Uterus (tissue), 3 donors: ENCODE measurements at regions not wholly inside any gene's neighbourhood (a gene's known extent, or its start where the extent isn't known, plus 50 kb on each side); places are given as distances from the start of the nearest gene placed in this dataset.

Experiments
- DNase-seq, 2 donors: peaks; one replicate each; pipeline ENCODE4 v3.0.0-alpha.2; 2019 to 2020
- H3K27ac ChIP-seq, 2 donors: fragments of 200-600 bp; sonication (generic); 1 replicate in 1 of 2; 2 replicates in 1 of 2; pipeline ENCODE4 v1.5.1; 2016 to 2018
- H3K27me3 ChIP-seq, 2 donors: fragments of 200-600 bp; sonication (generic); one replicate each; pipeline ENCODE4 v1.5.1; 2018 to 2019; ENCODE audit warnings: control low read depth in 1 of 2
- H3K36me3 ChIP-seq, 2 donors: fragments of 200-600 bp; sonication (generic); one replicate each; pipeline ENCODE4 v1.5.1; 2019; ENCODE audit warnings: control low read depth in 1 of 2
- H3K4me1 ChIP-seq, 2 donors: fragments of 200-600 bp; sonication (generic); one replicate each; pipeline ENCODE4 v1.5.1; 2018 to 2019; ENCODE audit warnings: control low read depth in 1 of 2
- H3K4me3 ChIP-seq, 2 donors: fragments of 200-600 bp; sonication (generic); 1 replicate in 1 of 2; 2 replicates in 1 of 2; pipeline ENCODE4 v1.5.1; 2018 to 2019; ENCODE audit warnings: mild to moderate bottlenecking in 1 of 2
- H3K9me3 ChIP-seq, 2 donors: fragments of 200-600 bp; sonication (generic); one replicate each; pipeline ENCODE4 v1.5.1; 2019; ENCODE audit warnings: control low read depth in 1 of 2
- POLR2A ChIP-seq, 2 donors: fragments of 450-650 bp; IDR thresholded peaks; one replicate each; pipeline ENCODE4 v1.6.1; 2016; ENCODE audit warnings: antibody characterized with exemption in 2 of 2, mild to moderate bottlenecking in 1 of 2, moderate library complexity in 1 of 2
- intact Hi-C: fragments of 100-400 bp; cut with DNase I; formaldehyde crosslinking; loops from one replicate; pipeline ENCODE4 v1.15.1; 2023; ENCODE audit warnings: low total_unique reads
- TF ChIP-seq, protein P1 (sequence below), 4 experiments: fragments of 200-600 bp in 2 of 4; fragments of 450-650 bp in 2 of 4; sonication (generic) in 2 of 4; IDR thresholded peaks; one replicate each; pipeline ENCODE4 v1.5.1; 2016 to 2019; ENCODE audit warnings: antibody characterized with exemption in 4 of 4, mild to moderate bottlenecking in 2 of 4, moderate library complexity in 1 of 4
- donor health status: DM: yes; HTN: yes; CAD: no.

- intact Hi-C loops = no loop called here
- H3K4me3 ChIP-seq = no peak overlapping the region
- TF ChIP-seq, protein P1, sequence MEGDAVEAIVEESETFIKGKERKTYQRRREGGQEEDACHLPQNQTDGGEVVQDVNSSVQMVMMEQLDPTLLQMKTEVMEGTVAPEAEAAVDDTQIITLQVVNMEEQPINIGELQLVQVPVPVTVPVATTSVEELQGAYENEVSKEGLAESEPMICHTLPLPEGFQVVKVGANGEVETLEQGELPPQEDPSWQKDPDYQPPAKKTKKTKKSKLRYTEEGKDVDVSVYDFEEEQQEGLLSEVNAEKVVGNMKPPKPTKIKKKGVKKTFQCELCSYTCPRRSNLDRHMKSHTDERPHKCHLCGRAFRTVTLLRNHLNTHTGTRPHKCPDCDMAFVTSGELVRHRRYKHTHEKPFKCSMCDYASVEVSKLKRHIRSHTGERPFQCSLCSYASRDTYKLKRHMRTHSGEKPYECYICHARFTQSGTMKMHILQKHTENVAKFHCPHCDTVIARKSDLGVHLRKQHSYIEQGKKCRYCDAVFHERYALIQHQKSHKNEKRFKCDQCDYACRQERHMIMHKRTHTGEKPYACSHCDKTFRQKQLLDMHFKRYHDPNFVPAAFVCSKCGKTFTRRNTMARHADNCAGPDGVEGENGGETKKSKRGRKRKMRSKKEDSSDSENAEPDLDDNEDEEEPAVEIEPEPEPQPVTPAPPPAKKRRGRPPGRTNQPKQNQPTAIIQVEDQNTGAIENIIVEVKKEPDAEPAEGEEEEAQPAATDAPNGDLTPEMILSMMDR (IDR thresholded peaks at IDR 0.05) = no peak
- no peak for TF ChIP-seq POLR2A (IDR thresholded peaks at IDR 0.05)
- no peak overlapping the region for H3K27ac ChIP-seq
- no peaks in the 10 kb centered on the region for H3K36me3 ChIP-seq
- no peaks in the 10 kb centered on the region for H3K9me3 ChIP-seq
- no peaks in the 10 kb centered on the region for H3K27me3 ChIP-seq
- no peaks in the 10 kb centered on the region for H3K4me1 ChIP-seq
- DNase-seq = no peak
Measured at GRCh38 chr3:82640254-82640653, 878.8 kb upstream of the GBE1 start.

DNA sequence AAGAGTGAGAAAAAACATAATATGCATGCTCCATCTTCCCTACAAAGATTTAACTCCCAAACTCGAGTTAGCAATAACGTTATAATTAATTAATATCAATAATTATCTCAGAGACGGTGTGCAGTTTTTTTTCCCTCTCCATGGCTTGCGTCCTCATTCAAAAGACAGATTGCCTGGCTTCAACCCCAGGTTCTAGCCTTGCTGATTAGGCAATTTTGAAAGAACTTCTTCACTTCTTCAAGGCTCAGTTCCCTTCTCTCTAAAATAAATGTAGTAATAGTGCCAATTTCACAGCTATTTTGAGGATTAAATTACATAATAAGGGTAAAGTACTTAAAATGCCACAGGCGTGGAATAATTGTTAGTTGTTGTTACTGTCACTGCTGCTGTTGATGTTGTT, 876.1 kb upstream of the GBE1 start:
- H3K4me1 ChIP-seq = no peaks in the 10 kb centered on the region
- H3K36me3 ChIP-seq = no peaks in the 10 kb centered on the region
- no peaks in the 10 kb centered on the region for H3K27me3 ChIP-seq
- intact Hi-C loops = no loop called here
- TF ChIP-seq, protein P1 (IDR thresholded peaks at IDR 0.05) = no peak
- no peak for TF ChIP-seq POLR2A (IDR thresholded peaks at IDR 0.05)
- no peak for DNase-seq
- no peak overlapping the region for H3K27ac ChIP-seq
- H3K9me3 ChIP-seq = no peaks in the 10 kb centered on the region
- H3K4me3 ChIP-seq = no peak overlapping the region

DNA sequence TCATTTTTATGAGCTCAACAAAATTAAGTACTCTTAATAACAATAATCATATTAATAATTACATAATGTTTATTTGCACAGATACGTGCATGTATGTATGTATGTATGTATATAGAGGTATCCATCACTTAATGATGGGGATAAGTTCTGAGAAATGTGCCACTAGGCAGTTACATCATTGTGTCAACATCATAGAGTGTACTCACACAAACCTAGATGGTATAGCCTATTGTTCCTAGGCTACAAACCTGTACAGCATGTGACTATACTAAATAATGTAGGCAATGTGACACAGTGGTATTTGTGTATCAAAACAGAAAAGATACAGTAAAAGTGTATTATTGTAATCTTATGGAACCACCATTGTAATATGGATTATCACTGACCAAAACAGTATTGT, 874.7 kb upstream of the GBE1 start:
- H3K9me3 ChIP-seq = no peaks in the 10 kb centered on the region
- no peaks in the 10 kb centered on the region for H3K4me1 ChIP-seq
- TF ChIP-seq, protein P1 (IDR thresholded peaks at IDR 0.05) = no peak
- no peak for TF ChIP-seq POLR2A (IDR thresholded peaks at IDR 0.05)
- intact Hi-C loops = no loop called here
- H3K4me3 ChIP-seq = no peak overlapping the region
- no peaks in the 10 kb centered on the region for H3K27me3 ChIP-seq
- no peak overlapping the region for H3K27ac ChIP-seq
- H3K36me3 ChIP-seq = no peaks in the 10 kb centered on the region
- DNase-seq = no peak

DNA sequence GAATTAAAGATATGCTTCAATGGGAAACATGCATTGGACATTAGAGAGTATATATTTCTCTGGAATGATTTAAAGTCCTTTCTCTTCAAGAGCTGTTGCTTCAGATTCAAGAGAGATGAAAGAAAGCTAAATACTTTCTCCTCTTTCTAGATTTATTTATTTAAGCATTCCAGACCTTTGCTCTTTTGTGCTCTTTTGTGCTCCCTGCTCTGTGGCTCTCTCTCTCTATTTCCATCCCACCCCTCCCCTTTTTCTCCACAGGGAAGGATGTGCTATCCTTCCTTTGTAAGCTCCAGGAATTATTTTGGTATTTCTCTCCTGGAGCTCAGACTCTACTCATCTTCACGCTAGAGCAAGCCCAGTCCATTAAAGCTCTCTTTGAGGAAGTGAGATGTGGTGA, 871.9 kb upstream of the GBE1 start:
- no peaks in the 10 kb centered on the region for H3K36me3 ChIP-seq
- no peaks in the 10 kb centered on the region for H3K27me3 ChIP-seq
- H3K27ac ChIP-seq = no peak overlapping the region
- no peak for DNase-seq
- no peaks in the 10 kb centered on the region for H3K9me3 ChIP-seq
- TF ChIP-seq, protein P1 (IDR thresholded peaks at IDR 0.05) = no peak
- TF ChIP-seq POLR2A (IDR thresholded peaks at IDR 0.05) = no peak
- no peaks in the 10 kb centered on the region for H3K4me1 ChIP-seq
- H3K4me3 ChIP-seq = no peak overlapping the region
- intact Hi-C loops = no loop called here

DNA sequence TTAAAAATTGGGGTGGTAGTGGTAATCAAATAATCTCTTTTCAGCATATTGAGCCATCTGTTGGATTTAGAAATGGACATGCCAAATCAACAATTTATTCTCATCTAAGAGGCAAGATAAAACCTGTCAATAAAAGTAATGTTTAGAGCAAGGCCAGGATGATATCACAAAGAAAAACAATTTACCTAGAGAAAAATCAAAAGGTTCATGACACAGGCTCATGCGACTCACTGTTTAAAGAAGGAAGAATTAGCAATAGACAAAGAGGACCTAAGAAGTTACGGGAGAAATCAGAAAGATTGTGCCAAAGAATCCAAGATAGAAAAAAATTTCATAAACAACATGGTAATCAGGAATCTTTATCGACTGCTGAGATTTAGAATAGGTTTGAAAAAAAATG, 868.5 kb upstream of the GBE1 start:
- Histone ChIP-seq H3K9me3 (no peaks in the 10 kb centered on the region), H3K27me3 (no peaks in the 10 kb centered on the region), H3K4me1 (no peaks in the 10 kb centered on the region), H3K36me3 (no peaks in the 10 kb centered on the region), H3K27ac (no peak overlapping the region), H3K4me3 (no peak overlapping the region)
- no peak for TF ChIP-seq POLR2A (IDR thresholded peaks at IDR 0.05)
- TF ChIP-seq, protein P1 (IDR thresholded peaks at IDR 0.05) = no peak
- intact Hi-C loops = no loop called here
- no peak for DNase-seq
